GM10266 (cell line): ENCODE measurements at regions not wholly inside any gene's neighbourhood (a gene's known extent, or its start where the extent isn't known, plus 50 kb on each side); places are given as distances from the start of the nearest gene placed in this dataset.

Source experiments
- DNase-seq: peaks from one replicate; pipeline ENCODE4 v3.0.0; 2012; ENCODE audit errors: extremely low spot score
- CTCF ChIP-seq: IDR thresholded peaks from 2 replicates; pipeline ENCODE4 v1.5.1; 2012; ENCODE audit warnings: mild to moderate bottlenecking, low read depth; ENCODE audit not compliant: control insufficient read depth, insufficient read depth; ENCODE audit errors: missing control alignments

- no peak for DNase-seq
Measured at GRCh38 chr6:6804843-6805615, 216.5 kb downstream of the LY86 start.

GRCh38 chr6:6806844-6807518 lies 218.5 kb downstream of the LY86 start:
- TF ChIP-seq CTCF, result no peak
- DNase-seq, result no peak

More at GRCh38 chr6:6804843-6805615, 216.5 kb downstream of the LY86 start:
- TF ChIP-seq CTCF, result no peak

GRCh38 chr6:6808343-6808742 lies 219.8 kb downstream of the LY86 start:
- TF ChIP-seq CTCF, result no peak
- DNase-seq, result no peak

GRCh38 chr6:6808915-6809314 lies 220.4 kb downstream of the LY86 start:
- no peak for TF ChIP-seq CTCF
- no peak for DNase-seq

- TF ChIP-seq CTCF, result no peak
- peak; percentile 35 for DNase-seq
Measured at GRCh38 chr6:6810727-6811126, 222.2 kb downstream of the LY86 start.

- no peak for DNase-seq
- TF ChIP-seq CTCF, result no peak
Measured at GRCh38 chr6:6811128-6812009, 222.8 kb downstream of the LY86 start.
